Activated CD4-positive, alpha-beta T cell treated with anti-CD3 and anti-CD28 coated beads, Interleukin-2, Interleukin-4, amounts not matched to agents 100 ng/mL and 50 ng/mL, durations not matched to agents 16 hours and 8 hours (primary cell): ENCODE measurements at regions not wholly inside any gene's neighbourhood (a gene's known extent, or its start where the extent isn't known, plus 50 kb on each side); places are given as distances from the start of the nearest gene placed in this dataset.
"Not testable (repeated sequence)": the region's sequence is repeated elsewhere in the genome, so short reads cannot be mapped to it uniquely, and the experiment has no call there.

Source experiments
- DNase-seq: peaks from one replicate; pipeline ENCODE4 v3.0.0-alpha.2; 2020; ENCODE audit warnings: low spot score

- DNase-seq, result no peak
Observed at GRCh38 chr4:110424144-110424543, 51.8 kb upstream of the ENPEP start.

- no peak for DNase-seq
Observed at GRCh38 chr4:110418641-110419040, 57.3 kb upstream of the ENPEP start.

GRCh38 chr4:110417136-110417535 is 58.8 kb upstream of the ENPEP start:
- DNase-seq, result no peak

GRCh38 chr4:110415478-110415877 is 60.5 kb upstream of the ENPEP start:
- no peak for DNase-seq

- no peak for DNase-seq
Observed at GRCh38 chr4:110415041-110415440, 60.9 kb upstream of the ENPEP start.

GRCh38 chr4:110414561-110414920 is 61.4 kb upstream of the ENPEP start:
- no peak for DNase-seq

GRCh38 chr4:110413807-110414560 is 62.0 kb upstream of the ENPEP start:
- DNase-seq, result not testable (repeated sequence)

- no peak for DNase-seq
Observed at GRCh38 chr4:110412354-110413065, 63.4 kb upstream of the ENPEP start.

- no peak for DNase-seq
Observed at GRCh38 chr4:110411574-110412011, 64.4 kb upstream of the ENPEP start.

- DNase-seq, result not testable (repeated sequence)
Observed at GRCh38 chr4:110410853-110411573, 64.9 kb upstream of the ENPEP start.

GRCh38 chr4:110400086-110400485 is 75.9 kb upstream of the ENPEP start:
- DNase-seq, result no peak

GRCh38 chr4:110399046-110399445 is 76.9 kb upstream of the ENPEP start:
- not testable (repeated sequence) for DNase-seq

GRCh38 chr4:110396963-110397362 is 79.0 kb upstream of the ENPEP start:
- no peak for DNase-seq

- no peak for DNase-seq
Observed at GRCh38 chr4:110395421-110395820, 80.5 kb upstream of the ENPEP start.

GRCh38 chr4:110394871-110395270 is 81.1 kb upstream of the ENPEP start:
- DNase-seq, result no peak

- DNase-seq, result no peak
Observed at GRCh38 chr4:110381784-110382183, 94.2 kb upstream of the ENPEP start.

- no peak for DNase-seq
Observed at GRCh38 chr4:110372485-110372884, 103.5 kb upstream of the ENPEP start.

GRCh38 chr4:110371016-110371770 is 104.8 kb upstream of the ENPEP start:
- no peak for DNase-seq

- DNase-seq, result no peak
Observed at GRCh38 chr4:110368409-110368808, 107.5 kb upstream of the ENPEP start.

GRCh38 chr4:110367156-110367555 is 108.8 kb upstream of the ENPEP start:
- no peak for DNase-seq

- no peak for DNase-seq
Observed at GRCh38 chr4:110365761-110366160, 110.2 kb upstream of the ENPEP start.

GRCh38 chr4:110364911-110365520 is 110.9 kb upstream of the ENPEP start:
- no peak for DNase-seq
